Ovary (tissue), 3 donors: ENCODE measurements at regions not wholly inside any gene's neighbourhood (a gene's known extent, or its start where the extent isn't known, plus 50 kb on each side); places are given as distances from the start of the nearest gene placed in this dataset.
"Not testable (repeated sequence)": the region's sequence is repeated elsewhere in the genome, so short reads cannot be mapped to it uniquely, and the experiment has no call there.

Source experiments
- CTCF ChIP-seq, 3 donors: fragments of 450-650 bp in 2 of 3; fragments of 200-600 bp in 1 of 3; IDR thresholded peaks; one replicate each; pipeline versions ENCODE4 v1.5.1 to v1.8.0; 2016 to 2022; ENCODE audit warnings: antibody characterized with exemption in 3 of 3, mild to moderate bottlenecking in 1 of 3
- POLR2A ChIP-seq: fragments of 450-650 bp; IDR thresholded peaks from one replicate; pipeline ENCODE4 v1.6.1; 2017; ENCODE audit warnings: antibody characterized with exemption, mild to moderate bottlenecking, moderate library complexity
- donor health status: DM: no; HTN: no; CAD: no.

GRCh38 chr16:88162778-88163177 is 211.5 kb downstream of the BANP start:
- TF ChIP-seq CTCF (IDR thresholded peaks at IDR 0.05); POLR2A: not testable (repeated sequence)
